Heart left ventricle (tissue), 13 donors: ENCODE measurements at regions not wholly inside any gene's neighbourhood (a gene's known extent, or its start where the extent isn't known, plus 50 kb on each side); places are given as distances from the start of the nearest gene placed in this dataset.

ENCODE experiments used
- POLR2A ChIP-seq, 2 donors: fragments of 450-650 bp; IDR thresholded peaks; one replicate each; pipeline ENCODE4 v1.6.1; 2017; ENCODE audit warnings: antibody characterized with exemption in 2 of 2, mild to moderate bottlenecking in 2 of 2, moderate library complexity in 2 of 2
- TF ChIP-seq, protein P1 (sequence below), 12 donors: fragments of 200-600 bp; sonication (generic) in 4 of 12; IDR thresholded peaks; one replicate each; pipeline versions ENCODE4 v1.5.0 to v1.8.0; 2018 to 2022; ENCODE audit warnings: antibody characterized with exemption in 12 of 12, mild to moderate bottlenecking in 5 of 12
- donor health status: ischemic (EF 13 %, LVEDD 7.1; RV severe dilation, severe dysfunction).
- donor health status: DM: no; HTN: yes; CAD: no.
- donor health status: DM: no; HTN: no; CAD: no.
- donor health status: ischemic (EF 25% LVEDD 6.9; RV normal size, moderate dysfunction).
- donor health status: ischemic (EF 25% LVEDD 5.7; RV mildly dilated, moderate dysfunction).
- donor health status: ischemic (EF 35%, LVEDD 5.7; RV mildly dilated, moderate dysfunction).
- donor health status: nonischemic (EF 11% LVEDD 7.7; RV severe dilation, severe dysfunction).
- donor health status: DM: yes; HTN: yes; CAD: no.
- donor health status: PGD.
- donor health status: ischemic (EF 29% LVEDD 5.4; RV normal size, mild dysfunction).
- donor health status: nonischemic (EF 23%, LVEDD 6.1; RV moderate dilation, normal function).

DNA sequence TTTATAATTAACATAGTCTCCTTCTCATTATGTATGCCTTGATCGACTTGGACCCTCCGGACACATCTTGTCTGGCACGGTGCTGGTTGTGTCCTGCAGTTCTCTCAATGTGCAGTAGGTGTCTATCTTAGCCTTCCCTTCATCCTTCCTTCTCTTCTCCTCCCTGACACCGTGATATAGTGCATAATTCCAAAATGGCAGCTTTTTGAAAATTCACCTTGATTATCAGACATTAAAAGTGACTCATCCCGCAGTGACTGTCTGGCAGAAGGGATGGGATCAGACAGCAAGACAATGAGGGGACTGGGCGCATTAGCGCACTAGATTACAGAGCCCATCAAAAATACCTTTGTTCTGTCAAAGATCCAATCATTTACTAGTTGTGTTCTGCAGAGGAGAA is 70.0 kb upstream of the PMFBP1 start:
- TF ChIP-seq, protein P1, sequence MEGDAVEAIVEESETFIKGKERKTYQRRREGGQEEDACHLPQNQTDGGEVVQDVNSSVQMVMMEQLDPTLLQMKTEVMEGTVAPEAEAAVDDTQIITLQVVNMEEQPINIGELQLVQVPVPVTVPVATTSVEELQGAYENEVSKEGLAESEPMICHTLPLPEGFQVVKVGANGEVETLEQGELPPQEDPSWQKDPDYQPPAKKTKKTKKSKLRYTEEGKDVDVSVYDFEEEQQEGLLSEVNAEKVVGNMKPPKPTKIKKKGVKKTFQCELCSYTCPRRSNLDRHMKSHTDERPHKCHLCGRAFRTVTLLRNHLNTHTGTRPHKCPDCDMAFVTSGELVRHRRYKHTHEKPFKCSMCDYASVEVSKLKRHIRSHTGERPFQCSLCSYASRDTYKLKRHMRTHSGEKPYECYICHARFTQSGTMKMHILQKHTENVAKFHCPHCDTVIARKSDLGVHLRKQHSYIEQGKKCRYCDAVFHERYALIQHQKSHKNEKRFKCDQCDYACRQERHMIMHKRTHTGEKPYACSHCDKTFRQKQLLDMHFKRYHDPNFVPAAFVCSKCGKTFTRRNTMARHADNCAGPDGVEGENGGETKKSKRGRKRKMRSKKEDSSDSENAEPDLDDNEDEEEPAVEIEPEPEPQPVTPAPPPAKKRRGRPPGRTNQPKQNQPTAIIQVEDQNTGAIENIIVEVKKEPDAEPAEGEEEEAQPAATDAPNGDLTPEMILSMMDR (IDR thresholded peaks at IDR 0.05), result peak; percentile 24 to 57 (median 43)
- TF ChIP-seq POLR2A (IDR thresholded peaks at IDR 0.05), result no peak
